ENCODE measurements at regions not wholly inside any gene's neighbourhood (a gene's known extent, or its start where the extent isn't known, plus 50 kb on each side); places are given as distances from the start of the nearest gene placed in this dataset.

DNA sequence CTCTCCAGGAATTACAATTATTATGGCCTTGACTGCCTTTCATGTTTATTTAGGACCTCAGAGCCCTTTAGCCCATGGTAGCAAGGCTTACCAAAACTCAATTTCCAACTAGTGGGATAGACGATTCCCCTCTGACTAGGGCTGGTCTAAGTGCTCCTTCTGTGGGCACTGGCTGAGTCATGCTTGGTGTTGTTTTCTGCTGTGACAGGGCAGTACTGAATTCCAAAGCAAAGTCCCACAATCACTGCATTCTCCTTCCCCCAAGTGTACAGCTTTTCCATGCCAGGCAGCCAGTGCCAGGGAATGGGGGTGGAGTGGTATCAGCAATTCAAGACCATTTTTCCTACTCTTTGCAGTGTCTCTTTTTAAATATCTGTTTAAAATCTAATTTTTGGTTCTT lies 509.0 kb upstream of the NECTIN3 start:
- TF ChIP-seq EZH2 (IDR thresholded peaks at IDR 0.05) (no peak), POLR2AphosphoS5 (IDR thresholded peaks at IDR 0.05; ENCODE audit: borderline replicate concordance, low read depth, low read length) (no peak), FOXP2 (optimal IDR thresholded peaks at IDR 0.05; ENCODE audit: control extremely low read depth, extremely low read length, insufficient read depth) (no peak)

Data from SK-N-MC (cell line).